AG04450 (cell line): ENCODE measurements at regions not wholly inside any gene's neighbourhood (a gene's known extent, or its start where the extent isn't known, plus 50 kb on each side); places are given as distances from the start of the nearest gene placed in this dataset.

ENCODE experiments used
- CTCF ChIA-PET: fragments of 300-600, 350-600 bp; formaldehyde crosslinking; extraction: SDS; loops from one replicate; lab custom pipeline; 2022; ENCODE audit warnings: antibody characterized with exemption, inconsistent platforms; lab: Charles Lee
- POLR2A ChIA-PET: fragments of 350-600 bp; formaldehyde crosslinking; extraction: SDS; loops from one replicate; lab custom pipeline; 2021; ENCODE audit warnings: antibody characterized with exemption, inconsistent platforms; lab: Yijun Ruan, JAX
- DNase-seq: peaks from one replicate; pipeline ENCODE4 v3.0.0-alpha.2; 2011; ENCODE audit warnings: low read depth, low spot score
- H3K27ac ChIP-seq: one replicate; pipeline ENCODE4 v1.5.1; 2012; ENCODE audit warnings: low read depth, low read length, control low read depth
- H3K27me3 ChIP-seq: one replicate; pipeline ENCODE4 v1.6.0; 2012; ENCODE audit warnings: low read length; ENCODE audit not compliant: control insufficient read depth, insufficient read depth
- H3K4me3 ChIP-seq: 2 replicates; pipeline ENCODE4 v1.5.1; 2011; ENCODE audit warnings: mild to moderate bottlenecking, low read depth, low read length, control low read depth
- H3K9me3 ChIP-seq: 2 replicates; pipeline ENCODE4 v1.5.1; 2012; ENCODE audit warnings: low read length; ENCODE audit not compliant: control insufficient read depth, insufficient read depth
- TF ChIP-seq, protein P1 (sequence below): IDR thresholded peaks from 2 replicates; pipeline ENCODE4 v1.5.1; 2011; ENCODE audit warnings: low read depth, low read length, control low read depth, inconsistent platforms

DNA sequence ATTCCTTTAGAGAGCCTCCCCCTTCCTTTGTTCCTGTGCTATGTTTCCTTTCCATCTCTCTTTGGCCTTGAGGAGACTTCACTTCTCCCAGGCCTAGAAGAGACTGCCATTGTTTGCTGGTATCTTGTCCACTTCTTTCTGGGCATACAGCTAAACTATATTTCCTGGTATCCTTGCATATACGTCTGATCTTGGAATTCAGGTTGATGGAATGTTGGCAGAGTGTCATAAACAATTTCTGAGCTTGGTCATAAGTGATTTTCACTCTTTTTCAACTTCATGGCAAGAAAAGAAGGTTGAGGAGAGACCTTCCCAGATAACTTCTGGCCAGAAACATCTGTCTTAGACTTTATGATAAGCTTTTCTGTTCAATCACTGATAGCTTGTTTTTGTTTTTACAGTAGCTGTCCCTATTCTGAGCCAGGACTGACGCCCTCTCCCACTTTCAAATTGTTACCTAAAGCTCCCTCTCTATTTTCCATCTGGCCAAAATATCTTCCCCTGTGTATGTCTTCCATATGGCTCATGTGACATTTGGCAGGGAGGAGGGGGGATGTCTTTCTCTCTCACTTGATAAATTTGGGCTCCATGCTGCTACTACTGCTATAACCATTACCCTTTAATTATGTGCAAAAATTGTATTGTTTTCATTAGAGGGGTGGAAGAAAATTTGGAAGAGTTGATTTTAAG lies 457.0 kb downstream of the ADAMTS20 start:
- Histone ChIP-seq H3K27me3 (no peaks in the 10 kb centered on the region), H3K4me3 (no peak overlapping the region), H3K9me3 (no peaks in the 10 kb centered on the region), H3K27ac (no peak overlapping the region)
- TF ChIP-seq, protein P1, sequence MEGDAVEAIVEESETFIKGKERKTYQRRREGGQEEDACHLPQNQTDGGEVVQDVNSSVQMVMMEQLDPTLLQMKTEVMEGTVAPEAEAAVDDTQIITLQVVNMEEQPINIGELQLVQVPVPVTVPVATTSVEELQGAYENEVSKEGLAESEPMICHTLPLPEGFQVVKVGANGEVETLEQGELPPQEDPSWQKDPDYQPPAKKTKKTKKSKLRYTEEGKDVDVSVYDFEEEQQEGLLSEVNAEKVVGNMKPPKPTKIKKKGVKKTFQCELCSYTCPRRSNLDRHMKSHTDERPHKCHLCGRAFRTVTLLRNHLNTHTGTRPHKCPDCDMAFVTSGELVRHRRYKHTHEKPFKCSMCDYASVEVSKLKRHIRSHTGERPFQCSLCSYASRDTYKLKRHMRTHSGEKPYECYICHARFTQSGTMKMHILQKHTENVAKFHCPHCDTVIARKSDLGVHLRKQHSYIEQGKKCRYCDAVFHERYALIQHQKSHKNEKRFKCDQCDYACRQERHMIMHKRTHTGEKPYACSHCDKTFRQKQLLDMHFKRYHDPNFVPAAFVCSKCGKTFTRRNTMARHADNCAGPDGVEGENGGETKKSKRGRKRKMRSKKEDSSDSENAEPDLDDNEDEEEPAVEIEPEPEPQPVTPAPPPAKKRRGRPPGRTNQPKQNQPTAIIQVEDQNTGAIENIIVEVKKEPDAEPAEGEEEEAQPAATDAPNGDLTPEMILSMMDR: no peak
- CTCF ChIA-PET: no interaction called here
- no peak for DNase-seq
- POLR2A ChIA-PET: no interaction called here

DNA sequence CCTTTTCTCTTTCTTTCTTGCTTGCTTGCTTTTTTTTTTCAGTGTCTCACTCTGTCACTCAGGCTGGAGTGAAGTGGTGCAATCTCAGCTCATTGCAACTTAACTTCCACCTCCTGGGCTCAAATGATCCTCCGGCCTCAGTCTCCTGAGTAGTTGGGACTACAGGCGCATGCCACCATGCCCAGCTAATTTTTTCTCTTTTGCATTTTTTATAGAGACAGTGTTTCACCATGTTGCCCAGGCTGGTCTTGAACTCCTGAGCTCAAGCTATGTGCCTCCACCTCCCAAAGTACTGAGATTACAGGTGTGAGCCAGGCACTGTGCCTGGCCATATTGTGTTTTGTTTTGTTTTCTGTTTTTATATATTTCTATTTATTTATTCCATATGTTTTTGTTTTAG lies 461.0 kb downstream of the ADAMTS20 start:
- ChIA-PET POLR2A (no interaction called here), CTCF (no interaction called here)
- Histone ChIP-seq H3K9me3 (no peaks in the 10 kb centered on the region), H3K27me3 (no peaks in the 10 kb centered on the region), H3K27ac (no peak overlapping the region), H3K4me3 (no peak overlapping the region)
- TF ChIP-seq, protein P1: no peak
- no peak for DNase-seq

DNA sequence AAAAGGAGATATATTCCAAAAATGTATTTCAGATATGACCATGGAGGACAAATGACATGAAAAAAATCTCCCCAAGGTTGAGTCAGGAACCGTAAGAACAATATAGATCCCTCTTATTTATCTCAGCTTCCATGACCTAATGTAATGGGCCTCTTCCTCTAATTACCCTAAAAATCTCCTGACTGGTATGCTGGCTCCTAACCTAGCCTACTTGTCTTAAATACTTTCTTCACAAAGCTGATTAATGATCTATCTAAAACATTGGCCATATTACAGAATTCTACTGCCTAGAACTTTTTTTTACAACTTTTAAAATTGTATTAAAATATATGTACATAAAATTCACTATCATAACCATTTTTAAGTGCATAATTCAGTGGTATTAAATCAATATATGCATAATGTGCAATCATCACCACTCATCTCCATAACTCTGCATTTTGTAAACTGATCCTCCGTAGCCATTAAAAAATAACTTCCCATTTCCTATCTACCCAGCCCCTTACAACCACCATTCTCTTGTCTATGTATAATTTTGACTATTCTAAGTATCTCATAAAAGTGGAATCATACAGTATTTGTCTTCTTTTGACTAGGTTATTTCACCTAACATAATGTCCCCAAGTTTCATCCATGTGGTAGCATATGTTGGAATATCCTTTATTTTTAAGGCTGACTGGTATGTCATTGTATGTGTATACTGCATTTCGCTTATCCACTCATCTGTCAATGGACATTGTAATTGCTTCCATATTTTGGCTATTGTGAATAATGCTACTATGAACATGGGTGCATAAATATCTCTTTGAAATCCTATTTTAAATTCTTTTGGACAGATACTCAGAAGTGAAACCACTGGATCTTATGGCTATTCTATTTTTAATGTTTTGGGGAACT lies 464.6 kb downstream of the ADAMTS20 start:
- no peak for DNase-seq
- H3K9me3 ChIP-seq: peaks cover 7% of the 10 kb centered on the region; the same call in 1 of the 2 replicates
- H3K4me3 ChIP-seq: no peak overlapping the region
- no peaks in the 10 kb centered on the region for H3K27me3 ChIP-seq
- TF ChIP-seq, protein P1: no peak
- H3K27ac ChIP-seq: no peak overlapping the region
- ChIA-PET CTCF (interaction anchor here (0.6 kb wide), 1 partner anchor 322 kb away, joined by 4 read pairs; no protein-coding TSS in a partner anchor), POLR2A (no interaction called here)

DNA sequence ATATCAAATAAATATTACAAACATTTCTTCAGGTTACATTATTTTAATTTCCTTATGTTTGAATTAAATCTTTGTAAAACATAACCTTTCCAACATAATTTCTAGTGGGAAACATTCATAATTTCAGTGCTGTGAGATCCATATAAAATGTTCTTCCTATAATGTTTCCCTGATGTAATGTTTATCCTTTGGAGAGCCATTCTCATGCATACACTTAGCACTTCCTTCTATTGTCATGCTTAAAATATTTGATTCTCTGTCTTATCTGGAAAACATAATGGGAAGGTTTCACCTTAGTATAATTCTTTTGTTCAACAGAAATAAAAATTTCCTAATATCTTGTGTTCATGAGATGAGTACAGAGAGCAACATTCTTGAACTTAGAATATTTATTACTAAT lies 472.5 kb downstream of the ADAMTS20 start:
- ChIA-PET CTCF (no interaction called here), POLR2A (no interaction called here)
- no peak for DNase-seq
- Histone ChIP-seq H3K27ac (no peak overlapping the region), H3K27me3 (no peaks in the 10 kb centered on the region), H3K4me3 (no peak overlapping the region), H3K9me3 (no peaks in the 10 kb centered on the region)
- TF ChIP-seq, protein P1: no peak

GRCh38 chr12:43078976-43079375 lies 473.0 kb downstream of the ADAMTS20 start:
- DNase-seq: no peak
- Histone ChIP-seq H3K27ac (no peak overlapping the region), H3K27me3 (no peaks in the 10 kb centered on the region), H3K9me3 (no peaks in the 10 kb centered on the region), H3K4me3 (no peak overlapping the region)
- CTCF ChIA-PET: no interaction called here
- TF ChIP-seq, protein P1: no peak
- POLR2A ChIA-PET: no interaction called here
